ENCODE measurements at regions not wholly inside any gene's neighbourhood (a gene's known extent, or its start where the extent isn't known, plus 50 kb on each side); places are given as distances from the start of the nearest gene placed in this dataset.
A peak's percentile ranks its signal among the peaks of the same experiment; 100 is the strongest.

DNA sequence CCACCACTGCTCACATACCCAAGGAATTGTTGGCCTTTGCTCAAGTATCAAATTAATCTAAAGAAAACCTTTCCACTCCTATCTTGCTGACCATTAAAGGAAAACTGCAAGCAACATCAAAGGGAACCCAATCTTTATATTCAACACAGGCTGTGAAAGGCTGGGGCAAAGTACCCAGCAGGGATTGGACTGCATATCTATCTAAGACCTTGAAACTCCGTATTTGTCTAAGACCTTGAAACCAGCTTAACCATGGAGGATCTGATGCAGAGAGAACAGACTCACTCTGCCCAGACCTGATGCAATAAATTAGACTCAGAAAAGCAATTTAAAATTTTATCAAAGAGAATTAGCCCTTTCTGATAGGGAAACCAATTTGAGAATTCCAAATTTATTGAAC lies 102.2 kb downstream of the DIO2 start:
- Histone ChIP-seq H3K4me1 (no peaks in the 10 kb centered on the region), H3K36me3 (replicated peaks in 1 of 2; ENCODE audit: insufficient read depth in 1 of 2, low read depth in 2 of 2) (no peaks in the 10 kb centered on the region), H3K9me3 (no peaks in the 10 kb centered on the region), H3K27me3 (no peaks in the 10 kb centered on the region), H3K4me3 (no peak overlapping the region), H3K27ac (no peak overlapping the region)
- DNase-seq (peak in 1 of 4 donors; percentile 3), ATAC-seq (no peak)
- TF ChIP-seq, protein P1, sequence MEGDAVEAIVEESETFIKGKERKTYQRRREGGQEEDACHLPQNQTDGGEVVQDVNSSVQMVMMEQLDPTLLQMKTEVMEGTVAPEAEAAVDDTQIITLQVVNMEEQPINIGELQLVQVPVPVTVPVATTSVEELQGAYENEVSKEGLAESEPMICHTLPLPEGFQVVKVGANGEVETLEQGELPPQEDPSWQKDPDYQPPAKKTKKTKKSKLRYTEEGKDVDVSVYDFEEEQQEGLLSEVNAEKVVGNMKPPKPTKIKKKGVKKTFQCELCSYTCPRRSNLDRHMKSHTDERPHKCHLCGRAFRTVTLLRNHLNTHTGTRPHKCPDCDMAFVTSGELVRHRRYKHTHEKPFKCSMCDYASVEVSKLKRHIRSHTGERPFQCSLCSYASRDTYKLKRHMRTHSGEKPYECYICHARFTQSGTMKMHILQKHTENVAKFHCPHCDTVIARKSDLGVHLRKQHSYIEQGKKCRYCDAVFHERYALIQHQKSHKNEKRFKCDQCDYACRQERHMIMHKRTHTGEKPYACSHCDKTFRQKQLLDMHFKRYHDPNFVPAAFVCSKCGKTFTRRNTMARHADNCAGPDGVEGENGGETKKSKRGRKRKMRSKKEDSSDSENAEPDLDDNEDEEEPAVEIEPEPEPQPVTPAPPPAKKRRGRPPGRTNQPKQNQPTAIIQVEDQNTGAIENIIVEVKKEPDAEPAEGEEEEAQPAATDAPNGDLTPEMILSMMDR (IDR thresholded peaks at IDR 0.05): no peak
- intact Hi-C loops (cut with DNase I): no loop called here
- 6 to 14% methylated on average over 1 of the region's 1 CpG for WGBS, 2 donors

DNA sequence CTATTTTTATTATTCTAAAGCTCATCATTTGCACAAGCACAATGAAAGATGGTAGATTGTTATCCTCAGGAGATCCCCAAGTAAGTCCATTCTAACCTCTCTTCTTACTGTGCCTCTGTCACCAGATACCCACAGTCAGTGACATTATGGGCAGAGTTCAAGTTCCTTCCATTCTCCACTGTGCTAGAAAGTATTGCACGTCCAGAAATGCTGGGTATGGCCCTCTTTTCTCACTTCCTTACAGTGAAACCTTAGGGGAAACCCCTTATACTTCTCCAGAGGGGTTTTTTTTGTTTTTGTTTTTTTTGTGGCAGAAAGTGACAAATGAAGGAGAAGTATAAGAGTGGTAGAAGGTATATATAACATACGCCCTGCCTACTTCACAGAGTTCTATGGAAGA lies 102.9 kb downstream of the DIO2 start:
- Histone ChIP-seq H3K36me3 (replicated peaks in 1 of 2; ENCODE audit: insufficient read depth in 1 of 2, low read depth in 2 of 2) (no peaks in the 10 kb centered on the region), H3K4me1 (no peaks in the 10 kb centered on the region), H3K4me3 (no peak overlapping the region), H3K27me3 (no peaks in the 10 kb centered on the region), H3K27ac (no peak overlapping the region), H3K9me3 (no peaks in the 10 kb centered on the region)
- WGBS, 2 donors: 74 to 75% methylated on average over 2 of the region's 2 CpGs
- intact Hi-C loops (cut with DNase I): no loop called here
- ATAC-seq (no peak), DNase-seq (no peak)
- no peak for TF ChIP-seq POLR2A (IDR thresholded peaks at IDR 0.05)
- TF ChIP-seq, protein P1 (IDR thresholded peaks at IDR 0.05): no peak

DNA sequence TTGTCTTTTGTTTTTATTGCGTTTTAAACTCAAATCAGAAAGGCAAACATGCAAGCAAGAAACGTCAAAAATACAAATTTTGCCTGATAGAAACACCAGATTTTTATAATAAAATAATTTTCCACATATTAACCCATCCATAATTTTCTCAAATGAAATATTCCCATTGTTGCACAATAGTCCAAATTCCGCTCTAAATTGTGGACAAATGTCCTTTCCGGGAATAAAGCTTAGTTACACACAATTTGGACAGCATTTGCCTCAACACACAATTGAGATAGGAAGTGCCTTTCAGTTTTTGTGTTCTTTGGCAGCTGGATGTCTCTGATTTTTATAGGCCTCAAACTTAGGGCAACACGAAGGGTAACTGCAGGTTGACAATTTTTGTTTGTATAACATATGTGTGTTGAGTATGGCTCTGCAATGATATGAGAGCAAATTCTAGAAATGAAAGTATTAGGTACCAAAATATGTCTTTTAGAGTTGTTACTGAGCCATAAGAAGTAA lies 105.8 kb downstream of the DIO2 start:
- WGBS, 2 donors: 61% methylated on average over 5 of the region's 5 CpGs
- Histone ChIP-seq H3K27ac (no peak overlapping the region), H3K4me3 (no peak overlapping the region), H3K4me1 (no peaks in the 10 kb centered on the region), H3K36me3 (replicated peaks in 1 of 2; ENCODE audit: insufficient read depth in 1 of 2, low read depth in 2 of 2) (no peaks in the 10 kb centered on the region), H3K27me3 (no peaks in the 10 kb centered on the region), H3K9me3 (no peaks in the 10 kb centered on the region)
- DNase-seq (no peak), ATAC-seq (no peak)
- TF ChIP-seq POLR2A (IDR thresholded peaks at IDR 0.05): no peak
- TF ChIP-seq, protein P1 (IDR thresholded peaks at IDR 0.05): no peak
- intact Hi-C loops (cut with DNase I): no loop called here

DNA sequence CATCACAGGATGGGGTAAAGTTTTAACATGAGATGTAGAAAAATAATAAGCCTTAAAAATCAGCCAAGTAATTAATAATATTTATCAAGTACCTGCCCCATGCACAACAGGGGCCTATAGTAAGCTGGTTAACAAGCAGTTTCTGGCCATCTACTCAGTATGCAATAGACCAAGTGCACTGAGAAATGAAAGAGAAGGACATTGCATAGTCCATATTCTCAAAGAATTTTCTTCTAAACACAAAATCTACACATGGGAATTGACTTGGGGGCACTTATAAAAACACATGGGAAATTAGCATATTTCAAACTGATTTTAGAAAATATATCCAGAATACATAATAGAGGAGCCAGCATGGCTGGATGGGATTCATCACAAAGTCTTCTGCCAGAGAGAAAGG lies 109.5 kb downstream of the DIO2 start:
- intact Hi-C loops (cut with DNase I): no loop called here
- no peak overlapping the region for H3K27ac ChIP-seq
- no peak for TF ChIP-seq POLR2A (IDR thresholded peaks at IDR 0.05)
- TF ChIP-seq, protein P1 (IDR thresholded peaks at IDR 0.05): no peak
- no peaks in the 10 kb centered on the region for H3K27me3 ChIP-seq
- H3K4me3 ChIP-seq: no peak overlapping the region
- peaks cover 9% of the 10 kb centered on the region for H3K4me1 ChIP-seq
- no peaks in the 10 kb centered on the region for H3K9me3 ChIP-seq
- no peak for ATAC-seq
- no peaks in the 10 kb centered on the region for H3K36me3 ChIP-seq (replicated peaks in 1 of 2; ENCODE audit: insufficient read depth in 1 of 2, low read depth in 2 of 2)
- no peak for DNase-seq

DNA sequence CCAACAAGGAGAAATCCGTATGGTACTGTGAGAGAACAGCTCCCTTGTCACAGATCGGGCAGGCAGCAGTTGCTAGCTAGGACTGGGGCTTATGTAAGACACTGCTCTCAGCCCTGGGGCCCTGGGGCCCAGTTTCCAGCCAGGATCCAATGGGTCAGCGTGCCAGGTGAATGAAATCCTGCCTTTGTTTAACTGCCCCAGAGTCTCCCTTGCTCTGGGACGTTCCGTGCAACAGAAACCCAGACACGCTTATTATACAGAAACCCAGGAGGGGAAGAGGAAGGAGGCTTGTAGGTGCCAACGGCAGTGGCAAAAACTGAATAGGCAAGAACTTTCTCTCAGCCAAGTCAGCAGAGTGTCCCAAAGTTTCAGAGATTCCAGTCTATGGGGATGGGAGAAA lies 110.6 kb downstream of the DIO2 start:
- TF ChIP-seq, protein P1 (IDR thresholded peaks at IDR 0.05): no peak
- TF ChIP-seq POLR2A (IDR thresholded peaks at IDR 0.05): no peak
- H3K9me3 ChIP-seq: no peaks in the 10 kb centered on the region
- intact Hi-C loops (cut with DNase I): no loop called here
- H3K36me3 ChIP-seq (replicated peaks in 1 of 2; ENCODE audit: insufficient read depth in 1 of 2, low read depth in 2 of 2): no peaks in the 10 kb centered on the region
- no peak overlapping the region for H3K4me3 ChIP-seq
- DNase-seq (no peak), ATAC-seq (no peak)
- H3K27ac ChIP-seq: no peak overlapping the region
- H3K27me3 ChIP-seq: no peaks in the 10 kb centered on the region
- 78 to 84% methylated on average over 7 of the region's 7 CpGs for WGBS, 2 donors
- peaks cover 9% of the 10 kb centered on the region for H3K4me1 ChIP-seq

Measured in body of pancreas (tissue), 4 donors.